IPS DF 19.7 (cell line): ENCODE measurements at regions not wholly inside any gene's neighbourhood (a gene's known extent, or its start where the extent isn't known, plus 50 kb on each side); places are given as distances from the start of the nearest gene placed in this dataset.

Experiments
- DNase-seq: peaks from one replicate; pipeline ENCODE4 v3.0.0-alpha.2; 2013; ENCODE audit warnings: low read depth, low spot score

GRCh38 chr5:125550274-125550673, 803.8 kb upstream of the ZNF608 start:
- no peak for DNase-seq

- no peak for DNase-seq
These were observed 804.8 kb upstream of the ZNF608 start for GRCh38 chr5:125551246-125551645.

GRCh38 chr5:125551797-125552196, 805.4 kb upstream of the ZNF608 start:
- no peak for DNase-seq

- DNase-seq = no peak
These were observed 806.0 kb upstream of the ZNF608 start for GRCh38 chr5:125552486-125552885.

GRCh38 chr5:125554355-125554754, 807.9 kb upstream of the ZNF608 start:
- DNase-seq = no peak

GRCh38 chr5:125555591-125555990, 809.2 kb upstream of the ZNF608 start:
- no peak for DNase-seq

- DNase-seq = no peak
These were observed 811.6 kb upstream of the ZNF608 start for GRCh38 chr5:125558016-125558415.

- DNase-seq = no peak
These were observed 812.0 kb upstream of the ZNF608 start for GRCh38 chr5:125558466-125558865.

GRCh38 chr5:125559296-125559695, 812.9 kb upstream of the ZNF608 start:
- DNase-seq = no peak

- DNase-seq = no peak
These were observed 814.2 kb upstream of the ZNF608 start for GRCh38 chr5:125560476-125561225.

GRCh38 chr5:125564317-125564975, 818.0 kb upstream of the ZNF608 start:
- no peak for DNase-seq

GRCh38 chr5:125574491-125575044, 828.1 kb upstream of the ZNF608 start:
- DNase-seq = no peak

GRCh38 chr5:125575171-125575890, 828.9 kb upstream of the ZNF608 start:
- no peak for DNase-seq

GRCh38 chr5:125575891-125576505, 829.6 kb upstream of the ZNF608 start:
- no peak for DNase-seq

- DNase-seq = no peak
These were observed 830.4 kb upstream of the ZNF608 start for GRCh38 chr5:125576822-125577221.

GRCh38 chr5:125578551-125578950, 832.1 kb upstream of the ZNF608 start:
- no peak for DNase-seq

GRCh38 chr5:125579182-125579581, 832.7 kb upstream of the ZNF608 start:
- DNase-seq = no peak

GRCh38 chr5:125581311-125581710, 834.9 kb upstream of the ZNF608 start:
- no peak for DNase-seq

GRCh38 chr5:125582352-125582751, 835.9 kb upstream of the ZNF608 start:
- DNase-seq = no peak

- DNase-seq = no peak
These were observed 837.1 kb upstream of the ZNF608 start for GRCh38 chr5:125583321-125584139.

- DNase-seq = no peak
These were observed 837.7 kb upstream of the ZNF608 start for GRCh38 chr5:125584140-125584520.
